ENCODE measurements at regions not wholly inside any gene's neighbourhood (a gene's known extent, or its start where the extent isn't known, plus 50 kb on each side); places are given as distances from the start of the nearest gene placed in this dataset.

- no peak for DNase-seq (ENCODE audit: low spot score)
Observed at GRCh38 chr5:171509467-171509866, 90.0 kb downstream of the FGF18 start.

DNA sequence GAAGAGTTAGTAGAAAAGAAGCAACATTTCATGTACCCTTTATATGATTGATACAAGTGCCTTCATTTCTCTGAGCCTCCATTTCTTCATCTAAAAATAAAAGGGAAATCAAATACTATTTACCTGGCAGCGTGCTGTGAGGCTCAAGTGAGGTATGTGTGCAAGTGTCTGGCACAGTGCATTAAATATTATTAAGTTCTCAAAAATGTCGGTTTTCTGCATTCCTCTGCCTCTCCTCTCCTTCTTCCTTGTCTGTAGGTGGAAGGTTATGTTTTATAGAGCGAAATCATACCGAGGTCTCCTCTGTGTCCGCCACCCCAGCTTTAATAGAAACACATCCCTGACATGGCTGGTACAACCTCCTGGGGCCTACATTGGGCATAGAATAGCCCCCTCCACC is 93.0 kb downstream of the FGF18 start:
- no peak for DNase-seq (ENCODE audit: low spot score)

GRCh38 chr5:171513591-171513990 is 94.1 kb downstream of the FGF18 start:
- DNase-seq (ENCODE audit: low spot score): peak; percentile 33

GRCh38 chr5:171518916-171519315 is 99.5 kb downstream of the FGF18 start:
- DNase-seq (ENCODE audit: low spot score): no peak

- peak; percentile 83 for DNase-seq (ENCODE audit: low spot score)
Observed at GRCh38 chr5:171520300-171521174, 101.1 kb downstream of the FGF18 start.

- peak; percentile 95 for DNase-seq (ENCODE audit: low spot score)
Observed at GRCh38 chr5:171521219-171521633, 101.8 kb downstream of the FGF18 start.

DNA sequence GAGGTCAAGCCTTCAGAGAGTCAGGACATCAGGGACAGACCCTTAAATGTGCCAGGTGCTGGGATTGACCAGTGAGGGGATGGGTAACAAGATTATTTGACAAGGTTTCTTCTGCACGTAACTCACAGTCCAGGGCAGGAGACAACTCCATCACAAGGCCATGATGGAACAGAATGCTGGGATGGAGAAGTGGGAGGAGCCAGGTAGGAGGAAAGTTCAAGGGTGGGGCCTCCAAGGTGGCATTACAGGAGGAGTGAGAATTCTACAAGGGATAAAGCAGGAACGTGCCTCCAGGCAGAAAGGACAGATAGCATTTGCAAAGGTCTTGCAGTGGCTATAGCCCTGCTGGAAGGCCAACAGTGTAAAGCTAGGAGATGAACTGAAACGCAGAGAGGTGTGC is 102.2 kb downstream of the FGF18 start:
- DNase-seq (ENCODE audit: low spot score): no peak

DNA sequence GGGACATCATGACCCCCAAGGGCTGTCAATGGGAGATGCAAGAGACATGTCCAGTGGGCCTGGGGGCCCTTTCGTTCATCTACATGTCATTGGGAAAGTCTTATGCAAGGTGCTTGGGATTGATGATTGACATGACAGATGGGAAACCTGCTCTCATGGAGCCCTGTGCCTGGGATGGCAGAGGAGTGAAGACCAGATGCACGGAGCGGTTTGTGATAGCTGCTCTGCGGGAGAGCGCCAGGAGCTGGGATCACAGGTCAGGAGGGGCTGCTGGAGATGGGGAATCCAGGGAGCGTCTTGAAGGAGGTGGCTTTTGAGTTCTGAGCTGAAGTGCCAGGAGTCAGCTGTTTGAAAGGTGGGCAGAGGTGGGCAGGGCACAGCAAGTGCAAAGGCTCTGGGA is 104.3 kb downstream of the FGF18 start:
- DNase-seq (ENCODE audit: low spot score): no peak

- DNase-seq (ENCODE audit: low spot score): peak; percentile 35
Observed at GRCh38 chr5:171524466-171524865, 105.0 kb downstream of the FGF18 start.

- DNase-seq (ENCODE audit: low spot score): no peak
Observed at GRCh38 chr5:171525085-171525484, 105.6 kb downstream of the FGF18 start.

GRCh38 chr5:171528036-171528435 is 108.6 kb downstream of the FGF18 start:
- no peak for DNase-seq (ENCODE audit: low spot score)

DNA sequence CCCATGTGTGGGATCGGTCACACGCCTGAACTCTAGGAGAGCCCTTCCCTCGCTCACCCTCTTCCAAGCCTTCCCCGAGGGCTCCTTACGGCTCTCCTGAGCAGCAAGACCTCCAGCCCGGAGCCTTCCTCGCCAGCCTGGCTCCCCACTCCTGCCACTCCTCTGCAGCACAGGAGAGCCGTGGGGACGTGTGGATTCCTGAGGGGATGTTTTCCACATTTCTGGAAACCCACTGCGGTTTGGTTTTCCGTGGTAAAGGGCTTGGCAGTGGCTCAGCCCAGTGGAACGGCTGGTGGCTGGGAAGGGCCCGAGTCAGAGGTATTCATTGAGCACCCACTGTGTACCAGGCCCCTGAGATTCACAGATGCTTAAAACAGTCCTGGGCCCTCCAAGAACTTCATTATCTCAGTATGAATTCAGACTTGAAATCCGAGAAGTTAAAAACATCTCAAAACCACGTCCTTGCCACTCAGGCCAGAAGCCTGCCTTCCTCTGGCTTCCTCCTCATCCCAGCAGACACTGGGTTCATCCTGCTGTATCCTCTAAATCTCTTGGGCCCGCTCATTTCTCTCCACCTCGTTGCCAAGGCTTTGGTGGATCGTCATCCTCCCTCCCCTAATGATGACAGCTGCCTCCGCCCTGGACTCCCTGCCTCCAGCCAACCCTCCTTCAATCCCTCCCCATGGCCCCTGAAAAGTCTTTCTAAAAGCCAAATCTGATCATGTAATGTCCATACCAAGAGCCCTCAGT is 109.6 kb downstream of the FGF18 start:
- DNase-seq (ENCODE audit: low spot score): no peak

DNA sequence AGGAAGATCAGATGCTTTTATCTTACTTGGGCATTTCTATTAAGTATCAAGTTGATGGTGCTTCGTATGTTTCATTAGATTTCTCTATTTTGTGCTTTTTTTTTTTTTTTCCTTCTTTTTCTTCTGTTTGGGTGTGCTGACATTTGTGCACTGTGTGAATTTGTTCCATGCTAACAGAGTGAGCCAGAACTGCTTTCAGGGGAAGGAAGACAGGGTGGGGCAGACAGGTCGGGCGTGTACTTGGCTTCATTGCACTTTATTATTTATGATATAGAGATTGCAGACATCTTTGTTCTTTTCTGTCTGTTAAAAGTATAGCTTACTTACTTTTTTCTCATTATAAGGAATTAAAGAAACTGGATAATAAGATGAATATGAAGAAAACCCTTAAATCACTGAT is 112.2 kb downstream of the FGF18 start:
- no peak for DNase-seq (ENCODE audit: low spot score)

- no peak for DNase-seq (ENCODE audit: low spot score)
Observed at GRCh38 chr5:171533153-171533552, 113.7 kb downstream of the FGF18 start.

DNA sequence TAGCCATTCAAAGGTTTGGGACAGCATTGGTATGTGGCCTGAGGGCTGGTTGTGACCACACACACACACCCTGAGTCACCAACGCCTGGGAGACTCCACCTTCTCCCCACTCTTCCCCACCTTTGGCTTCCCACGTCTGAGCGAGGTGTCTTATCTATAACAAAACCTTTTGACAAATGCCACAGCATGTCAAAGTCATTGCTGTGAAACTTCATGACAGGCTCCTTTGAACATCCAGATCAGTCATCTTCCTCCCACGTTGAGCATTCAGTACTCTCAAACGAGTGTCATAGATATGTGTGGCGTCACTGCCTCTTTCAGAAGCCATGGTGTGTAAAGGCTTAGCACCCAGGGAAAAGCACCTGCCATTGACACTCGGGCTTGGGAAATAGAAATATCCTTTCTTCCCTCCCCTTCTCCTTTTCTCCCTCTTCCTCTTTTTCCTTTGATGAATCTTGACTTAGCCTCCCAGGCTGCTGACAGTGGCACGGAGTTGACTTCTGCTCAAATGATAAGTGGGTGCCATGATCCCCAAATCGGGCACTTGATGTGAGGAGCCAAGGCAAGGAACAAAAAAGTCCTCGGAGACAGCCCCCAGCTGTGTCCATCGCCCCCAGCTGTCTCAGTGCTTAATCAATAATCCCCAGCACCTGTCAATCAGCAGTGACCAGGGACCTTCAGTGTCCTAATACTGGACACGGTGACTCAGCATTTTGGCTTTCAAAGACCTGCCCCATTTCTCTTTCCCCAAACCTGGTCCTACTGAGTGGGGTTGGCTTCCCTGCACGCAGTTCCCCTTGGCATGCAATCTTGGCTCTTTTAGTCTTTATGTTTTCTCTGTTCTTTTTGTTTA is 114.8 kb downstream of the FGF18 start:
- DNase-seq (ENCODE audit: low spot score): no peak

DNA sequence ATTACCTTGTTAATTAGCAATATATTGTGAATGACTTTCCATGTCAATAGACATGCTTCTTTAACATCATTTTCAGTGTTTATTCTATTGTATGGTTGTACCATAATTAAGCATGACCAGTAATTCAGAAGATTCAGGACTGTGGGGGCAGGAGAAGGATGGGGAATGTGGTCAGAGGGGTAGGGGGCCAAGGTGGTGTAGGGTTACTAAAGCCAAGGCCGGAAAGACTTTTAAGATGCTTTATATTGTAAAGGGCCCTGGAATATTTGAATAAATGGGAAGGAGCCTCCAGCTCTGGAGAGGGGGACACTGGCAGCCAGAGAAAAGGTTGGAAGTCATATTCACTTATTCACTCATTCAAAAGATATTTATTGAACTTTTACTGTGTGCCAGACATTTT is 115.7 kb downstream of the FGF18 start:
- no peak for DNase-seq (ENCODE audit: low spot score)

GRCh38 chr5:171537070-171537849 is 117.8 kb downstream of the FGF18 start:
- DNase-seq (ENCODE audit: low spot score): no peak

GRCh38 chr5:171537923-171538537 is 118.6 kb downstream of the FGF18 start:
- no peak for DNase-seq (ENCODE audit: low spot score)

DNA sequence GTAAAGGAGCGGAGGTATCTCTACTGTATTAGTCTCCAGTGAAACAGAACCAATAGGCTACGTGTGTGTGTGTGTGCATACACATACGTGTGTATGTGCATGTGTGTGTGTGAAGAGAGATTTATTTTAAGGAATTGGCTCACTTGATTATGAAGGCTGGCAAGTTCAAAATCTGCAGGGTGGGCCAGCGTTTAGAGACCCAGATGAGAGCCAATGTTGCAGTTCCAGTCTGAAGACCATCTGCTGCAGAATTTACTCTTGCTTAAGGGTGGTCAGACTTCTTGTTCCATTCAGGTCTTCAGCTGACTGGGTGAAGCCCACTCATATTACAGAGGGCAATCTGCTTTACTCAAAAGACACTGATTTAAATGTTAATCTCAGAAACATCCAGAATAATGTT is 119.2 kb downstream of the FGF18 start:
- no peak for DNase-seq (ENCODE audit: low spot score)

- no peak for DNase-seq (ENCODE audit: low spot score)
Observed at GRCh38 chr5:171540865-171541264, 121.4 kb downstream of the FGF18 start.

DNA sequence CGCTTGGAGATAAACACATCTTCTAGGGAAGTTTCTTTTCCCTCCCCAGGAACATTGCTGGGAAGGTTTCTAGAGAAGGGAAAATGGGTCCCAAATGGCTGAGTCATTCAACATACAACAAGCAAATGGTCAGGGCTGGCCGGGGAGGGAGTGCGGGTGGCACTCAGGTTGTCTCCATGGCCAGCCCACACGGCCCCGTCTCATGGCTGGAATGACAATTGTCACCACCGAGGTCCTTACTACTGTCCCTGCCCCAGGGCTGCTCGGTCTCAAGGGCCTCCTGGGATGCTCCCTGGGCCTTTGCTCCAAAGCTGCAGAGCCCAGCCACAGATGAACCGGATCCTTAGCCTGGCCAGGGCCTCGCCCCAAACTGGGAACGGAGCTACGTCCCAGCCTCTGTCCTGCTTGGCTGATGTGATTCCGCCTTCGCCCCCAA is 121.9 kb downstream of the FGF18 start:
- DNase-seq (ENCODE audit: low spot score): no peak

Data from GM03348 (cell line).